GM12872 (cell line): ENCODE measurements at regions not wholly inside any gene's neighbourhood (a gene's known extent, or its start where the extent isn't known, plus 50 kb on each side); places are given as distances from the start of the nearest gene placed in this dataset.

Experiments used
- CTCF ChIP-seq: IDR thresholded peaks from 3 replicates; pipeline ENCODE4 v1.5.1; 2011; ENCODE audit warnings: low read depth, mild to moderate bottlenecking, low read length, moderate library complexity; ENCODE audit not compliant: insufficient read depth

GRCh38 chr10:107848726-107849360, 684.3 kb upstream of the SORCS1 start:
- TF ChIP-seq CTCF = no peak

- no peak for TF ChIP-seq CTCF
Measured at GRCh38 chr10:107847620-107848019, 683.1 kb upstream of the SORCS1 start.

DNA sequence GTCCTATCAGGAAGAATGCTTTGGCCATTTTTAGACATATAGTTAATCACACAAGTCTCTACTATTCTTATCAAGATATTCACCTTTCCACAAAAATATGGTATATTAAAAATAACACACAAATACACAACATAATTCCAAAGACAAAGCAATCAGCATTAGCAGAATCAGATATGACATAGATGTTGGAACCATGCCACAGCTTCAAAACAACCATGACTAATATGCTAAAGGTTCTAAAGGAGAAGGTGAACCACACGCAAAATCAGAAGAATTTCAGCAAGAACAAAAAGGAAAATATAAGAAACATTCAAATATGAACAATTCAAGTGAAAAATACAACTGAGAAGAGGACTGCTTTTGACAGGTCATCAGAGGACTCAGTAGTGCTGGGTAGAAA, 670.2 kb upstream of the SORCS1 start:
- TF ChIP-seq CTCF = no peak

- no peak for TF ChIP-seq CTCF
Measured at GRCh38 chr10:107831772-107832171, 667.3 kb upstream of the SORCS1 start.

DNA sequence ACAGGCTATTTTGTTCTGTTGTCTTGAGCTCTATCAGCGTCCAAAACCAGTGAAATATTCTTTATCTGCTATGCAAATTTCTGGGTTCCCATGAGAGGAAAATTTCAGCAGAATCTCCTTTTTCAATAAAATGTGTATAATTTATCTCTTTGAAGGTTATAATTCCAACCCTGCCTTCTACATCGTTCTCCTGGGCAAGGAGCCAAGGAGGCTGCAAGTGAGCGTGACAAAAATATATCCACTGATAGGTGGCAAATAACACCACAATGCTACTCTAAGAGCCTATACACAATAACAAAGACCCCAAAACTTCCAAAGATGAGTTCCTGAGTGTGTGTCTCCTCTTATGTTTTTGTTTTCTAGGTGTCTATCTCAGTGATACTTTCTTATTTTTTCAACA, 664.7 kb upstream of the SORCS1 start:
- no peak for TF ChIP-seq CTCF

DNA sequence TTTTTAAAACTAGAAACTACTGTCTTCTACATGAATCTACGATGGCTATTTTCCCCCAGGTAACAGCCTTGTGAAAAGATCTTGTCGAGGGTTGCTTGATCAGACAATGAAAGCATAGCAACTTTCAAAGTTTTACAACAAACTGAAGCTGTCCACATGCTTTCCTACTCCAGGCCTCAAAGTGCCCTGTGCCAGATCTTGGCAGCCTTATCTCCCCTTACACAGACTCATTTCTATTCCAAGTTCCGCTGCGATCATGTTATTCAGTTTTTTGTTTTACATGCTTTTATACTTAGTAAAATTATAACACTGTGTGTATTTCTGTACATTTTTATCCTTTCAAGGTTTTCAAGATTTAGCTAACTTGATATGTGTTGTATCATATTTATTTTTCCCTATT, 661.7 kb upstream of the SORCS1 start:
- no peak for TF ChIP-seq CTCF

GRCh38 chr10:107814865-107815487, 650.5 kb upstream of the SORCS1 start:
- peak; percentile 72 for TF ChIP-seq CTCF
